GM19328 (cell line): ENCODE measurements at regions not wholly inside any gene's neighbourhood (a gene's known extent, or its start where the extent isn't known, plus 50 kb on each side); places are given as distances from the start of the nearest gene placed in this dataset.

Experiments used
- ATAC-seq: cut with Tn5 transposase; IDR thresholded peaks from one replicate; pipeline ENCODE4 v1.9.1; 2021; ENCODE audit warnings: mild to moderate bottlenecking, moderate library complexity; ENCODE audit not compliant: unreplicated experiment

- no peak for ATAC-seq
Observed at GRCh38 chr10:64067009-64067606, 545.9 kb downstream of the REEP3 start.

- ATAC-seq: no peak
Observed at GRCh38 chr10:64067859-64068258, 546.7 kb downstream of the REEP3 start.

GRCh38 chr10:64070241-64070640 is 549.0 kb downstream of the REEP3 start:
- no peak for ATAC-seq

GRCh38 chr10:64071218-64071617 is 550.0 kb downstream of the REEP3 start:
- no peak for ATAC-seq

GRCh38 chr10:64075604-64076003 is 554.4 kb downstream of the REEP3 start:
- ATAC-seq: no peak

GRCh38 chr10:64076322-64076940 is 555.2 kb downstream of the REEP3 start:
- no peak for ATAC-seq

GRCh38 chr10:64079341-64079740 is 558.1 kb downstream of the REEP3 start:
- no peak for ATAC-seq

GRCh38 chr10:64080071-64080470 is 558.9 kb downstream of the REEP3 start:
- no peak for ATAC-seq

- no peak for ATAC-seq
Observed at GRCh38 chr10:64081947-64082482, 560.8 kb downstream of the REEP3 start.

- no peak for ATAC-seq
Observed at GRCh38 chr10:64086083-64086767, 565.0 kb downstream of the REEP3 start.

GRCh38 chr10:64089648-64090047 is 568.4 kb downstream of the REEP3 start:
- no peak for ATAC-seq

- no peak for ATAC-seq
Observed at GRCh38 chr10:64090865-64091264, 569.7 kb downstream of the REEP3 start.

GRCh38 chr10:64091897-64092296 is 570.7 kb downstream of the REEP3 start:
- ATAC-seq: no peak

- ATAC-seq: no peak
Observed at GRCh38 chr10:64093304-64093703, 572.1 kb downstream of the REEP3 start.

- ATAC-seq: no peak
Observed at GRCh38 chr10:64093946-64094535, 572.8 kb downstream of the REEP3 start.

GRCh38 chr10:64096941-64097340 is 575.7 kb downstream of the REEP3 start:
- ATAC-seq: no peak

- ATAC-seq: no peak
Observed at GRCh38 chr10:64097391-64098122, 576.4 kb downstream of the REEP3 start.

GRCh38 chr10:64098994-64099393 is 577.8 kb downstream of the REEP3 start:
- ATAC-seq: no peak

GRCh38 chr10:64101606-64102263 is 580.5 kb downstream of the REEP3 start:
- ATAC-seq: no peak

- no peak for ATAC-seq
Observed at GRCh38 chr10:64102264-64102633, 581.0 kb downstream of the REEP3 start.

GRCh38 chr10:64102916-64103315 is 581.7 kb downstream of the REEP3 start:
- ATAC-seq: no peak
